Spleen (tissue), 11 donors: ENCODE measurements at regions not wholly inside any gene's neighbourhood (a gene's known extent, or its start where the extent isn't known, plus 50 kb on each side); places are given as distances from the start of the nearest gene placed in this dataset.
A peak's percentile ranks its signal among the peaks of the same experiment; 100 is the strongest.

Experiments
- DNase-seq: peaks from one replicate; pipeline ENCODE4 v3.0.0-alpha.2; 2020
- H3K27ac ChIP-seq, 8 donors: fragments of 200-600 bp; sonication (generic) in 7 of 8; 1 replicate in 4 of 8; 2 replicates in 4 of 8; pipeline versions ENCODE4 v1.5.0 to v1.8.0; 2016 to 2021; ENCODE audit warnings: inconsistent platforms in 4 of 8, mild to moderate bottlenecking in 4 of 8, moderate library complexity in 1 of 8
- H3K27me3 ChIP-seq, 7 donors: fragments of 200-600 bp; sonication (generic) in 6 of 7; replicated peaks in 1 of 7; 1 replicate in 4 of 7; 2 replicates in 3 of 7; pipeline versions ENCODE4 v1.5.0 to v1.8.0; 2016 to 2021; ENCODE audit warnings: inconsistent platforms in 3 of 7, mild to moderate bottlenecking in 1 of 7
- H3K36me3 ChIP-seq, 6 donors: fragments of 200-600 bp; sonication (generic) in 5 of 6; 1 replicate in 4 of 6; 2 replicates in 2 of 6; pipeline versions ENCODE4 v1.5.0 to v1.8.0; 2016 to 2021; ENCODE audit warnings: inconsistent platforms in 2 of 6
- H3K4me1 ChIP-seq, 6 donors: fragments of 200-600 bp; sonication (generic) in 5 of 6; 1 replicate in 3 of 6; 2 replicates in 3 of 6; pipeline versions ENCODE4 v1.5.0 to v1.8.0; 2016 to 2021; ENCODE audit warnings: inconsistent platforms in 3 of 6
- H3K4me3 ChIP-seq, 8 donors: fragments of 200-600 bp; sonication (generic) in 7 of 8; 1 replicate in 4 of 8; 2 replicates in 4 of 8; pipeline versions ENCODE4 v1.5.0 to v1.8.0; 2016 to 2021; ENCODE audit warnings: inconsistent platforms in 4 of 8, mild to moderate bottlenecking in 4 of 8, moderate library complexity in 2 of 8
- H3K9me3 ChIP-seq, 8 donors: fragments of 200-600 bp; sonication (generic) in 7 of 8; 1 replicate in 4 of 8; 2 replicates in 4 of 8; pipeline versions ENCODE4 v1.5.0 to v1.8.0; 2016 to 2021; ENCODE audit warnings: inconsistent platforms in 4 of 8
- POLR2A ChIP-seq, 3 donors: fragments of 450-650 bp; IDR thresholded peaks; one replicate each; pipeline ENCODE4 v1.5.1; 2017; ENCODE audit warnings: antibody characterized with exemption in 3 of 3, mild to moderate bottlenecking in 1 of 3
- POLR2AphosphoS5 ChIP-seq, 3 donors: sonication (generic); formaldehyde crosslinking; IDR thresholded peaks; one replicate each; pipeline ENCODE4 v1.5.1; 2017; ENCODE audit warnings: antibody characterized with exemption in 3 of 3
- WGBS, 5 donors: extraction: QIAGEN DNeasy Blood & Tissue Kit in 3 of 5; methylation state at CpG; one replicate each; pipeline versions ENCODE4 v1.1.5 to v1.1.7; 2013 to 2018; 5-methylcytosine and 5-hydroxymethylcytosine counted together
- intact Hi-C: fragments of 100-400 bp; cut with DNase I; formaldehyde crosslinking; loops from one replicate; pipeline ENCODE4 v1.15.0; 2023; ENCODE audit warnings: low total_unique reads
- TF ChIP-seq, protein P1 (sequence below), 11 experiments: fragments of 200-600 bp in 7 of 11; fragments of 450-650 bp in 4 of 11; sonication (generic) in 4 of 11; IDR thresholded peaks in 8 of 11; conservative IDR thresholded peaks in 3 of 11; 1 replicate in 7 of 11; 2 replicates in 4 of 11; pipeline versions ENCODE4 v1.4.0 to v1.8.0; 2016 to 2021; ENCODE audit warnings: antibody characterized with exemption in 11 of 11, inconsistent platforms in 4 of 11, mild to moderate bottlenecking in 1 of 11
- donor health status: healthy with polysubstance abuse.
- donor health status: DM: no; HTN: no; CAD: no; lungs with moderate emphysema.
- donor health status: DM: no; HTN: no; CAD: no.
- donor health status: Bipolar disorder and iron deficiency.
- donor health status: healthy.
- donor health status: DM: no; HTN: no; CAD: no.
- donor health status: DM: yes; HTN: yes; CAD: no.

DNA sequence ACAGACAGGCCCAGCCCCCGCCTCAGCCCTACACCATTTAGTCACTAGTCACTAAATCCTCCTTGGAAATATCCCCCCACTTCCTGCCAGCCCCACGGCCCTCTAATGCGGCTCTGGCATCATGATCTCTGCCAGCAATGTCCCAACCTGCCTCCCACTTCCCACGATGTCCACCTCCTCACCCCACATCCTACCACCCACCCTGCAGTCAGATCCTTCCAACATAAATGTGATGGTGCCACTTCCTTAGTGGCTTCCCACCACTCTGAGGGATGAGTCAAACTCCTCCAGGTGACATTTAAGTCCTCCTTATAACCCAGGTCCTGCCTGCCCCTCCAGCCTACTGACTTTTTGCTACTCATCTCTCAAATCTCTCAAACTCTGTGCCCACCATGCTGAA lies 167.5 kb downstream of the SHQ1 start:
- 78 to 90% (median 83%) methylated on average over 4 of the region's 4 CpGs for WGBS, 5 donors
- TF ChIP-seq POLR2AphosphoS5 (IDR thresholded peaks at IDR 0.05) (no peak), POLR2A (IDR thresholded peaks at IDR 0.05) (no peak)
- TF ChIP-seq, protein P1, sequence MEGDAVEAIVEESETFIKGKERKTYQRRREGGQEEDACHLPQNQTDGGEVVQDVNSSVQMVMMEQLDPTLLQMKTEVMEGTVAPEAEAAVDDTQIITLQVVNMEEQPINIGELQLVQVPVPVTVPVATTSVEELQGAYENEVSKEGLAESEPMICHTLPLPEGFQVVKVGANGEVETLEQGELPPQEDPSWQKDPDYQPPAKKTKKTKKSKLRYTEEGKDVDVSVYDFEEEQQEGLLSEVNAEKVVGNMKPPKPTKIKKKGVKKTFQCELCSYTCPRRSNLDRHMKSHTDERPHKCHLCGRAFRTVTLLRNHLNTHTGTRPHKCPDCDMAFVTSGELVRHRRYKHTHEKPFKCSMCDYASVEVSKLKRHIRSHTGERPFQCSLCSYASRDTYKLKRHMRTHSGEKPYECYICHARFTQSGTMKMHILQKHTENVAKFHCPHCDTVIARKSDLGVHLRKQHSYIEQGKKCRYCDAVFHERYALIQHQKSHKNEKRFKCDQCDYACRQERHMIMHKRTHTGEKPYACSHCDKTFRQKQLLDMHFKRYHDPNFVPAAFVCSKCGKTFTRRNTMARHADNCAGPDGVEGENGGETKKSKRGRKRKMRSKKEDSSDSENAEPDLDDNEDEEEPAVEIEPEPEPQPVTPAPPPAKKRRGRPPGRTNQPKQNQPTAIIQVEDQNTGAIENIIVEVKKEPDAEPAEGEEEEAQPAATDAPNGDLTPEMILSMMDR (IDR thresholded peaks at IDR 0.05 in 8 of 11, conservative IDR thresholded peaks at IDR 0.05 in 3 of 11): no peak
- peaks cover 0 to 9% (median 0%) of the 10 kb centered on the region in 6 donors for H3K4me1 ChIP-seq
- no peaks in the 10 kb centered on the region for H3K27me3 ChIP-seq
- H3K9me3 ChIP-seq: peaks cover 0 to 6% (median under 1%) of the 10 kb centered on the region in 8 donors
- no peak overlapping the region for H3K27ac ChIP-seq
- intact Hi-C loops: no loop called here
- H3K36me3 ChIP-seq: no peaks in the 10 kb centered on the region
- DNase-seq: no peak
- H3K4me3 ChIP-seq: no peak overlapping the region

DNA sequence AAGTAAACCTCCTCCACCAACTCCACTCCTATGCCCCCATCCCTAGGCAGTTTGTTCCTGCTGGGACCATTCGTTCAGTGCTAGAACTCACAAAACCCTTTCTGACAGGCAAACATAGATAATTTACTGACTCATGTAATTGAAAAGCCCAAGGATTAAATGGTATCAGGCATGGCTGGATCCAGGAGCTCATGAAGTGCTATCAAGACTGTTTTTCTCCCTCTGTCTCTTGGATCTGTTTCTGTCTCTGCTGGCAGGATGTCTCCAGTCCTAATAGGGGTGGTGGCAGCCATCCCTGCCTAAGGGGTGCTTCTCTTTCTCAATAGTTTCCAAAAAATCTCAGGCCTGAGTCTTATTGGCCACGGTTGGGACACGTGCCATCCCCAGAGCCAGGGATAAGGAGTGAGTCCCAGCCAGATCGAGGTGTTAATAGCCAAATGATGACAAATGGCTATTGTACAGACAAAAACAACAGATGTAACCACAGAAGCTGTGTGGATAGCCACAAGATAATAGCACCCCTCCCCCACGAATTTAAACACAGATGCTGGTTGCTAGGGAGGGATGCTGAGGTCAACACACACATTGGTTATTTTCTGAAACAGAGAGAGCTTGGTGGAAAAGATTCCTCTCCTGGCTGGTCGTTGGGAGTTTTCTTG lies 168.6 kb downstream of the SHQ1 start:
- Histone ChIP-seq H3K4me1 (peaks cover 0 to 9% (median 0%) of the 10 kb centered on the region in 6 donors), H3K4me3 (no peak overlapping the region), H3K27me3 (no peaks in the 10 kb centered on the region), H3K27ac (no peak overlapping the region), H3K36me3 (no peaks in the 10 kb centered on the region), H3K9me3 (peaks cover 0 to 13% (median 8%) of the 10 kb centered on the region in 8 donors)
- intact Hi-C loops: no loop called here
- TF ChIP-seq, protein P1 (IDR thresholded peaks at IDR 0.05 in 8 of 11, conservative IDR thresholded peaks at IDR 0.05 in 3 of 11): no peak
- TF ChIP-seq POLR2A (IDR thresholded peaks at IDR 0.05) (no peak), POLR2AphosphoS5 (IDR thresholded peaks at IDR 0.05) (no peak)
- 68 to 78% (median 71%) methylated on average over 6 of the region's 6 CpGs for WGBS, 5 donors
- no peak for DNase-seq

- H3K27me3 ChIP-seq: no peaks in the 10 kb centered on the region
- no peaks in the 10 kb centered on the region for H3K36me3 ChIP-seq
- peaks cover 0 to 9% (median 0%) of the 10 kb centered on the region in 6 donors for H3K4me1 ChIP-seq
- H3K9me3 ChIP-seq: peaks cover 0 to 13% (median 8%) of the 10 kb centered on the region in 8 donors
- TF ChIP-seq, protein P1 (IDR thresholded peaks at IDR 0.05 in 8 of 11, conservative IDR thresholded peaks at IDR 0.05 in 3 of 11): no peak
- TF ChIP-seq POLR2A (IDR thresholded peaks at IDR 0.05) (no peak), POLR2AphosphoS5 (IDR thresholded peaks at IDR 0.05) (peak in 1 of 3 donors; percentile 12)
- intact Hi-C loops: no loop called here
- no peak overlapping the region for H3K4me3 ChIP-seq
- H3K27ac ChIP-seq: peak overlapping the region in 3 of 8 donors; percentile 3 to 28 (median 19)
- peak; percentile 7 for DNase-seq
- WGBS, 5 donors: 82 to 89% (median 84%) methylated on average over 6 of the region's 6 CpGs
Observed at GRCh38 chr3:72678867-72679266, 169.4 kb downstream of the SHQ1 start.

- Histone ChIP-seq H3K4me1 (peaks cover 0 to 10% (median under 1%) of the 10 kb centered on the region in 6 donors), H3K27ac (peak overlapping the region in 3 of 8 donors; percentile 3 to 28 (median 19)), H3K4me3 (no peak overlapping the region), H3K36me3 (no peaks in the 10 kb centered on the region), H3K27me3 (no peaks in the 10 kb centered on the region), H3K9me3 (peaks cover 0 to 13% (median 8%) of the 10 kb centered on the region in 8 donors)
- intact Hi-C loops: no loop called here
- no peak for DNase-seq
- WGBS, 5 donors: 57 to 73% (median 64%) methylated on average over 3 of the region's 3 CpGs
- TF ChIP-seq, protein P1 (IDR thresholded peaks at IDR 0.05 in 8 of 11, conservative IDR thresholded peaks at IDR 0.05 in 3 of 11): no peak
Observed at GRCh38 chr3:72678380-72678779, 169.9 kb downstream of the SHQ1 start.
